Uterus (tissue), 2 donors: ENCODE measurements at regions not wholly inside any gene's neighbourhood (a gene's known extent, or its start where the extent isn't known, plus 50 kb on each side); places are given as distances from the start of the nearest gene placed in this dataset.

ENCODE experiments used
- CTCF ChIP-seq, 4 experiments: fragments of 200-600 bp in 2 of 4; fragments of 450-650 bp in 2 of 4; sonication (generic) in 2 of 4; IDR thresholded peaks; one replicate each; pipeline ENCODE4 v1.5.1; 2016 to 2019; ENCODE audit warnings: antibody characterized with exemption in 4 of 4, mild to moderate bottlenecking in 2 of 4, moderate library complexity in 1 of 4
- POLR2A ChIP-seq, 2 donors: fragments of 450-650 bp; IDR thresholded peaks; one replicate each; pipeline ENCODE4 v1.6.1; 2016; ENCODE audit warnings: antibody characterized with exemption in 2 of 2, mild to moderate bottlenecking in 1 of 2, moderate library complexity in 1 of 2

- TF ChIP-seq POLR2A (IDR thresholded peaks at IDR 0.05) = no peak
- TF ChIP-seq CTCF (IDR thresholded peaks at IDR 0.05) = no peak
Observed at GRCh38 chr12:114850661-114851275, 166.8 kb upstream of the TBX3 start.
